GM12874 (cell line): ENCODE measurements at regions not wholly inside any gene's neighbourhood (a gene's known extent, or its start where the extent isn't known, plus 50 kb on each side); places are given as distances from the start of the nearest gene placed in this dataset.

Experiments used
- TF ChIP-seq, protein P1 (sequence below): IDR thresholded peaks from 2 replicates; pipeline ENCODE4 v1.5.1; 2011; ENCODE audit warnings: low read depth, mild to moderate bottlenecking, control low read depth, low read length, moderate library complexity; ENCODE audit not compliant: insufficient read depth

DNA sequence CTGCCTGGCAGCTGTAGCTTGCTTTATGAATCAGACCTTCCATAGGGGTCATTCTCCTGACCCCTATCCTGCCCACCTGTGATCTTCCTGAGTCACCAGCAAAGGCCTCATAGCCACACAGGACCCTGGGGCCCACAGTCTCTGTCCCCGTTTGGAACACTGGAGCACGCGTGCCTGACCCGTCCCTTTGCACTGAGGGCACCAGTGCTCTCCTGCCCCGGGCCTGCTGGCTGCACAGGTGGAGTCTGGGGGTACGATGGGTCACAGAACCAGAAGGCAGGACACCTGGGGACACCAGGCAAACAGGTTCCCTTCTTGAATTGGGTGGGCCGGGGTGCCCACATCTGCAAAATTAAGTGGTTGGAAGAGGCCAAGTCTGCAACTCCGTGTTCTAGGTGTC is 97.2 kb downstream of the CPZ start:
- TF ChIP-seq, protein P1, sequence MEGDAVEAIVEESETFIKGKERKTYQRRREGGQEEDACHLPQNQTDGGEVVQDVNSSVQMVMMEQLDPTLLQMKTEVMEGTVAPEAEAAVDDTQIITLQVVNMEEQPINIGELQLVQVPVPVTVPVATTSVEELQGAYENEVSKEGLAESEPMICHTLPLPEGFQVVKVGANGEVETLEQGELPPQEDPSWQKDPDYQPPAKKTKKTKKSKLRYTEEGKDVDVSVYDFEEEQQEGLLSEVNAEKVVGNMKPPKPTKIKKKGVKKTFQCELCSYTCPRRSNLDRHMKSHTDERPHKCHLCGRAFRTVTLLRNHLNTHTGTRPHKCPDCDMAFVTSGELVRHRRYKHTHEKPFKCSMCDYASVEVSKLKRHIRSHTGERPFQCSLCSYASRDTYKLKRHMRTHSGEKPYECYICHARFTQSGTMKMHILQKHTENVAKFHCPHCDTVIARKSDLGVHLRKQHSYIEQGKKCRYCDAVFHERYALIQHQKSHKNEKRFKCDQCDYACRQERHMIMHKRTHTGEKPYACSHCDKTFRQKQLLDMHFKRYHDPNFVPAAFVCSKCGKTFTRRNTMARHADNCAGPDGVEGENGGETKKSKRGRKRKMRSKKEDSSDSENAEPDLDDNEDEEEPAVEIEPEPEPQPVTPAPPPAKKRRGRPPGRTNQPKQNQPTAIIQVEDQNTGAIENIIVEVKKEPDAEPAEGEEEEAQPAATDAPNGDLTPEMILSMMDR: no peak

DNA sequence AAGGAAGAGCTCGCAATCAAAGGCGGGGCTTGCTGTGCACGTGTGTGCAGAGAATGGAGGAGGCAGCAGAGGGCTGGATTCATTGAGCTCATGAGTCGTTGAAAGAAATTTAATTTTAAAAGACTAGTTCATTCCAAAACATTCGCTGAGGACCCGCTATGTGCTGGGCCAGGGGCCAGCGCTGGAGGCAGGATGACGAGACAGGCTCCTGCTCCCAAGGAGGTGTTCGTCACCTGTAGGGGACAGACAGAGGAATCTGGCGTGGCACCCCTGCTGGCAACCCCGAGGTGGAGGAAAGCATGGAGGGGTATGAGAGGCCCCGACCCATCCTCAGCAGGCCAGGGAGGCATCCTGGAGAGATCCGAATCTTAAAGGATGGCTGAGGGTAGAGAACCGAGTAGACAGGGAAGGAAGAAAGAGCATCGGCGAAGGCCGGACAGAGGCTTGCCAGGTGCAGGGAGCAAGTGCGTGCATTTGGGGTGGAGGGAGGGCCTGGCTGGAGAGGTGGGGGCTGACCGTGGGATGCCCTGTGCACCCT is 96.4 kb downstream of the CPZ start:
- TF ChIP-seq, protein P1: no peak

DNA sequence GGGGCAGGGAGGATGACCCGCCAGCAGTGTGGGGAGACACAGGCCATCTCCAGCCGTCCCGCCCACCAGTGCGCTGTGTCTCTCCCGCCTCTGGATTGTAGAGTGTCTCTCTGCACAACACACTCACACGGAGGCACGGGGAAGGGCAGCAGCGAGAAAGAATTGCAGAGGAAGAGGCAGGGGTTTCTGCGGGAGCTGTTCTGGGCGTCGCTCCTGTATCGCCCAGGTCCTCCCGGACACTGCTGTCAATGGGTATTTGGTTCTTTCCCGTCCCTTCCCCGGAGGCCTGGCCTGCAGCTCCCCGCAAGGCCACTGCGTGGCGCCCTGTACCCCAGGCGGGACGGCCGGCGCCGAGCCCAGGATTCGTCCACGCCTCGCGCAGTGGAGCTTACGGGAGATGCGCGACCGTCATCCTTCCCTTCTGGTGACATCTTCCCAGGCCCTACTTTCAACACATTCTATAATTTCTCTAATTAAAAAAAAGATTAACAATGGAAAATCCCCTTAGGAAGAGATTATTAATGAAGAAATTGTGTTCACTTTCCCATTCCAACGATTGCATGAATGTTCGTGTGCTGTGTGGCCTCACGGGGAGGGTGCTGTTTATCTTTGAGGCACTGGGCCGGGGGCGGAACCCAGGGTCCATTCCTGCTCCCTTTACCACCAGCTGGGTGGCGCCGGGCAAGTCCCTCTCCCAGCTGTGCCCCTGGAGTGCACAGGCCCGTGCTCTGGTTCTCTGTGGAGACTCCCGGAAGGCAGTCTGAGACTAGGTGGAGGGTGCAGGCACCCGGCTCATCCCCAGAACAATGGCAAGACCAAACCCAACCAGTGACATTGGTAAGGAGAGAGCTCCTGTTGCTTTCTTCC is 95.7 kb downstream of the CPZ start:
- TF ChIP-seq, protein P1: peak; percentile 48; the same call in 1 of the 2 replicates

DNA sequence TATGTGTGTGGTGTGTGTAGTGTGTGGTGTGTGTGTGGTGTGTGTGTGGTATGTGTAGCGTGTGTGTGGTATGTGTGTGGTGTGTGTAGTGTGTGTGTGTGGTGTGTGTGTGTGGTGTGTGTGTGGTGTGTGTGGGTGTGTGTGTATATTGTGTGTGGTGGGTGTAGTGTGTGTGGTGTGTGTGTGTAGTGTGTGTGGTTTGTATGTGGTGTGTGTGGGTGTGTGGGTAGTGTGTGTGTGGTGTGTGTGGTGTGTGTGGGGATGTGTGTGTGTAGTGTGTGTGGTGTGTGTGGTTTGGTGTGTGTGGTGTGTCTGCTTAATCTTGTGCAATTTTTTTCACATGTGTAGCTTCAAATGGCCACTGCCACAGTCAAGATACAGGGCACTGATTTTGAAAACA is 94.5 kb downstream of the CPZ start:
- TF ChIP-seq, protein P1: no peak

DNA sequence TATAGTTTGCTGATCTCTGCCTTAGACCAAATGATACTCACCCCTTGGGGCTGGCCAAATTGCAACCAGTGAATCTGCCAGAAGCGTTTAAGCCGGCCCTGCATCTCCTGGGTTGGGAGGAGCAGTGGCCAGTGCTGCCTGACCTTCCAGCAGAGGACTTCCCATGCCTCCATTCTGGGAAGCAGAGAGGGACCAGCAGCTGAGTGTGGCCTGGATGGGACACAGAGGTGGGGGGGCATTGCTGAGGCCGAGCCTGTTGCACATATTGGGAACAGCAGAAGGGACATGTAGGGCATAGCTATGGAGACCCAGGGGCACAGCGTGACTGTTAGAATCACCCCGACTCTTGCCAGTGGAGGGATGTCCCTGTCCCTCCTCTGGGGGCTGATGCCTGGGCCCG is 93.3 kb downstream of the CPZ start:
- TF ChIP-seq, protein P1: no peak

DNA sequence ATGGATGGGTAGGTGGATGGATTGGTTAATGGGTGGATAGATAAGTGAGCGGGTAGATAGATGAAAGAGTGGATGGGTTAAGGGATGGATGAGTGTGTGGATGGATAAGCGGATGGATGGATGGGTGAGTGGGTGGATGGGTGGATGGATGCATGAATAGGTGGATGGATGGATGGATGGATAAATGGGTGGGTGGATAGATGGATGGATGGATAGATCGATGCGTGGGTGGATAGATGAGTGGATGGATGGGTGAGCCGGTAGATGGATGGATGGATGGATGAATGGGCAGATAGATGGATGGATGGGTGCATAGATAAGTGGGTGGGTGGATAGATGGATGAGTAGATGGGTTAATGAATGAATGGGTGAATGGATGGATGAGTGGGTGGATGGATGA is 90.9 kb downstream of the CPZ start:
- TF ChIP-seq, protein P1: no peak

DNA sequence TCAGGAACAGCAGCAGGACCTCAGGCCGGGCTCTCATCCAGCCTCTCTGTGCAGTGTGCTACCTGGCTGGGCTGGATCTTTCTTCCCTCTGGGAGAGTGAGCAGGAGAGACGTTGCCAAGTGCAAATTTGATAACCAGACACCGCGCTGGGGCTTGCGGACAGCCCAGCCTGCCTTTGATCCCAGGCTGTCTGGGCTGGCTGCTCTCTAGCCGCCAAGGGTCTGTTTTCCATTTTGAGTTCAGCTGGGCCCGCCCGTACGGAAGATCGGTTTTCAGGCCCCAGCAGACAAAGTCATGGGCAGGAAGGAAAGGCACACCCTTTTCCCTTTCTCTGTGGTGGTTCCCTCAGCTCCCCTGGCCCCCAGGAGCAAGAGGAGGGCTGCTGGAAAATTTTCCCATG is 90.2 kb downstream of the CPZ start:
- TF ChIP-seq, protein P1: no peak
